HepG2 (cell line): ENCODE measurements at regions not wholly inside any gene's neighbourhood (a gene's known extent, or its start where the extent isn't known, plus 50 kb on each side); places are given as distances from the start of the nearest gene placed in this dataset.
"Not testable (repeated sequence)": the region's sequence is repeated elsewhere in the genome, so short reads cannot be mapped to it uniquely, and the experiment has no call there.

ENCODE experiments used
- ATAC-seq: fragments of 200-7000 bp; cut with Tn5 transposase; 3 replicates; pipeline ENCODE4 v1.9.1; 2020; ENCODE audit warnings: mild to moderate bottlenecking, moderate library complexity
- BruUV-seq: library from RNA; stranded (reverse); fragments of 400-500 nt; replicated peaks from 2 replicates; lab custom pipeline; 2021; lab: Mats Ljungman, UMichigan
- CTCF ChIA-PET: fragments of 300-600 bp; formaldehyde crosslinking; extraction: SDS; loops from one replicate; lab custom pipeline; 2021; ENCODE audit warnings: low total read pairs, inconsistent platforms, low intra/inter-chr PET ratio; lab: Yijun Ruan, JAX
- POLR2A ChIA-PET: fragments of 350-600 bp; sonication (Branson Sonifier 250); formaldehyde crosslinking; loops from one replicate; lab custom pipeline; 2020; ENCODE audit warnings: antibody characterized with exemption, inconsistent platforms; lab: Yijun Ruan, JAX
- DNase-seq: peaks from one replicate; pipeline ENCODE4 v3.0.0-alpha.2; 2015; ENCODE audit warnings: low spot score
- FAIRE-seq: peaks from 3 replicates; lab custom pipeline; 2011; peaks lifted over from hg19 to GRCh38; lab: Jason Lieb, UNC
- H2AFZ ChIP-seq: one replicate; pipeline ENCODE4 v1.6.1; 2011; ENCODE audit warnings: low read length, inconsistent platforms
- H3K27ac ChIP-seq: fragments of 300-600 bp; 3 replicates; pipeline ENCODE4 v1.8.0; 2011; ENCODE audit warnings: mixed run types, mild to moderate bottlenecking, mixed read lengths, low read length, inconsistent platforms; ENCODE audit not compliant: insufficient read depth; ENCODE audit errors: extremely low read length
- H3K27me3 ChIP-seq, 2 experiments: fragments of 200-600 bp in 1 of 2; 2 replicates in 1 of 2; 3 replicates in 1 of 2; pipeline versions ENCODE4 v1.6.0 to v1.8.0; 2011; ENCODE audit warnings: low read length in 2 of 2, mild to moderate bottlenecking in 2 of 2, moderate library complexity in 2 of 2, inconsistent platforms in 1 of 2; ENCODE audit not compliant: insufficient read depth in 2 of 2, control insufficient read depth in 1 of 2
- H3K36me3 ChIP-seq, 2 experiments: fragments of 200-600 bp in 1 of 2; replicated peaks in 1 of 2; 2 replicates in 1 of 2; 3 replicates in 1 of 2; pipeline versions ENCODE4 v1.5.1 to v1.8.0; 2011; ENCODE audit warnings: low read length in 2 of 2, inconsistent platforms in 1 of 2; ENCODE audit not compliant: insufficient read depth in 2 of 2, control insufficient read depth in 1 of 2
- H3K4me1 ChIP-seq: 2 replicates; pipeline ENCODE4 v1.5.1; 2012; ENCODE audit warnings: low read length, inconsistent platforms; ENCODE audit not compliant: insufficient read depth
- H3K4me2 ChIP-seq: 2 replicates; pipeline ENCODE4 v1.6.0; 2011; ENCODE audit warnings: low read depth, low read length, inconsistent platforms
- H3K4me3 ChIP-seq, 3 experiments: fragments of 200-600 bp in 1 of 3; sonication (generic), shearing (Covaris generic) in 1 of 3; replicated peaks in 1 of 3; 2 replicates each; pipeline ENCODE4 v1.5.1; 2011 to 2016; ENCODE audit warnings: low read length in 3 of 3, inconsistent platforms in 2 of 3, low read depth in 2 of 3, mild to moderate bottlenecking in 2 of 3, control low read depth in 1 of 3, mixed read lengths in 1 of 3; ENCODE audit not compliant: insufficient read depth in 1 of 3
- H3K79me2 ChIP-seq: one replicate; pipeline ENCODE4 v1.6.1; 2011; ENCODE audit warnings: low read length, inconsistent platforms; ENCODE audit not compliant: insufficient read depth
- H3K9ac ChIP-seq: 2 replicates; pipeline ENCODE4 v1.6.0; 2011; ENCODE audit warnings: mild to moderate bottlenecking, low read depth, low read length, inconsistent platforms; ENCODE audit not compliant: insufficient read depth
- H3K9me3 ChIP-seq: 2 replicates; pipeline ENCODE4 v1.5.1; 2012; ENCODE audit warnings: mild to moderate bottlenecking, low read length
- H4K20me1 ChIP-seq: 2 replicates; pipeline ENCODE4 v1.6.0; 2011; ENCODE audit warnings: inconsistent platforms, mild to moderate bottlenecking, low read length, moderate library complexity; ENCODE audit not compliant: insufficient read depth
- WGBS: methylation state at CpG from one replicate; pipeline ENCODE4 v1.1.6; 2017; ENCODE audit warnings: low lambda C conversion rate; 5-methylcytosine and 5-hydroxymethylcytosine counted together
- in situ Hi-C: cut with HindIII; loops from 2 replicates; pipeline ENCODE4 v1.10.0; 2017; ENCODE audit warnings: low pct_unique_long_range_greater_than_20kb; ENCODE audit not compliant: extremely low pct_ligation_motif_present
- intact Hi-C: fragments of 100-400 bp; cut with micrococcal nuclease; formaldehyde crosslinking; loops from one replicate; pipeline ENCODE4 v1.10.0; 2022; ENCODE audit not compliant: unreplicated experiment
- TF ChIP-seq, protein P1 (sequence below): sonication (generic); formaldehyde crosslinking; IDR thresholded peaks from 2 replicates; pipeline ENCODE4 v1.4.0; 2020; ENCODE audit warnings: mild to moderate bottlenecking, missing genetic modification reagents

DNA sequence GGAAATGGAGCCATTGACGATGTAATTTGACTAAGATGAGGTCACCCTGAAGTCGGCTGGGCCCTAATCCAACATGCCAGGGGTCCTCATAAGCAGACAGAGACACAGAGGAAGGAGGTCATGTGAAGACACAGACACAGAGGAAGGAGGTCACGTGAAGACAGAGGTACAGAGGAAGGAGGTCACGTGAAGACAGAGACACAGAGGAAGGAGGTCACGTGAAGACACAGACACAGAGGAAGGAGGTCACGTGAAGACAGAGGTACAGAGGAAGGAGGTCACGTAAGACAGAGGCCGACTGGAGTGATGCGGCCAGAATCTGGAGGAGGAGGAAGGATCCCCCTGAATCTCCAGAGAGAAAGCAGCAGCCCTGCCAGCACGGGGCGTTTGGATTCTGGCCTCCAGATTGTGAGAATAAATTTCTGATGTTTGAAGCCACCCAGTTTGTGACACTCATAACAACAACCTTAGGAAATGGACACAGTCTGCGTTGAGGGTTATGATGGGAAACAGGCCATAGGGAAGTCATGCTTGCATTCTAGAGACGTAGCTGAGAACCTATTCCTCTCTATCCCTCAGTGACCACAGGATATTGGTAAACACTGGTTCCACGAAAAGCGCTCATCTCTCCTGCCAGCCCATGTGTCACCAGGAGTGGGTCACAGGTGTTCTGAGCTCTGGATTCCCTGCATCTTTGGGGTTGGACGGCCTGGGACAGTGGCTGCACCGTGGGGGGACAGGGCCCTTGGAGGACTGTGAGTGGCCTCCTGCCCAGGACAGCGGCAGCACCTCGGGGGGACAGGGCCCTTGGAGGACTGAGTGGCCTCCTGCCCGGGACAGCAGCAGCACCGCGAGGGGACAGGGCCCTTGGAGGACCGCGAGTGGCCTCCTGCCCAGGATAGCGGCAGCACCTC, 108.5 kb downstream of the SOX1 start (continued):
- TF ChIP-seq, protein P1, sequence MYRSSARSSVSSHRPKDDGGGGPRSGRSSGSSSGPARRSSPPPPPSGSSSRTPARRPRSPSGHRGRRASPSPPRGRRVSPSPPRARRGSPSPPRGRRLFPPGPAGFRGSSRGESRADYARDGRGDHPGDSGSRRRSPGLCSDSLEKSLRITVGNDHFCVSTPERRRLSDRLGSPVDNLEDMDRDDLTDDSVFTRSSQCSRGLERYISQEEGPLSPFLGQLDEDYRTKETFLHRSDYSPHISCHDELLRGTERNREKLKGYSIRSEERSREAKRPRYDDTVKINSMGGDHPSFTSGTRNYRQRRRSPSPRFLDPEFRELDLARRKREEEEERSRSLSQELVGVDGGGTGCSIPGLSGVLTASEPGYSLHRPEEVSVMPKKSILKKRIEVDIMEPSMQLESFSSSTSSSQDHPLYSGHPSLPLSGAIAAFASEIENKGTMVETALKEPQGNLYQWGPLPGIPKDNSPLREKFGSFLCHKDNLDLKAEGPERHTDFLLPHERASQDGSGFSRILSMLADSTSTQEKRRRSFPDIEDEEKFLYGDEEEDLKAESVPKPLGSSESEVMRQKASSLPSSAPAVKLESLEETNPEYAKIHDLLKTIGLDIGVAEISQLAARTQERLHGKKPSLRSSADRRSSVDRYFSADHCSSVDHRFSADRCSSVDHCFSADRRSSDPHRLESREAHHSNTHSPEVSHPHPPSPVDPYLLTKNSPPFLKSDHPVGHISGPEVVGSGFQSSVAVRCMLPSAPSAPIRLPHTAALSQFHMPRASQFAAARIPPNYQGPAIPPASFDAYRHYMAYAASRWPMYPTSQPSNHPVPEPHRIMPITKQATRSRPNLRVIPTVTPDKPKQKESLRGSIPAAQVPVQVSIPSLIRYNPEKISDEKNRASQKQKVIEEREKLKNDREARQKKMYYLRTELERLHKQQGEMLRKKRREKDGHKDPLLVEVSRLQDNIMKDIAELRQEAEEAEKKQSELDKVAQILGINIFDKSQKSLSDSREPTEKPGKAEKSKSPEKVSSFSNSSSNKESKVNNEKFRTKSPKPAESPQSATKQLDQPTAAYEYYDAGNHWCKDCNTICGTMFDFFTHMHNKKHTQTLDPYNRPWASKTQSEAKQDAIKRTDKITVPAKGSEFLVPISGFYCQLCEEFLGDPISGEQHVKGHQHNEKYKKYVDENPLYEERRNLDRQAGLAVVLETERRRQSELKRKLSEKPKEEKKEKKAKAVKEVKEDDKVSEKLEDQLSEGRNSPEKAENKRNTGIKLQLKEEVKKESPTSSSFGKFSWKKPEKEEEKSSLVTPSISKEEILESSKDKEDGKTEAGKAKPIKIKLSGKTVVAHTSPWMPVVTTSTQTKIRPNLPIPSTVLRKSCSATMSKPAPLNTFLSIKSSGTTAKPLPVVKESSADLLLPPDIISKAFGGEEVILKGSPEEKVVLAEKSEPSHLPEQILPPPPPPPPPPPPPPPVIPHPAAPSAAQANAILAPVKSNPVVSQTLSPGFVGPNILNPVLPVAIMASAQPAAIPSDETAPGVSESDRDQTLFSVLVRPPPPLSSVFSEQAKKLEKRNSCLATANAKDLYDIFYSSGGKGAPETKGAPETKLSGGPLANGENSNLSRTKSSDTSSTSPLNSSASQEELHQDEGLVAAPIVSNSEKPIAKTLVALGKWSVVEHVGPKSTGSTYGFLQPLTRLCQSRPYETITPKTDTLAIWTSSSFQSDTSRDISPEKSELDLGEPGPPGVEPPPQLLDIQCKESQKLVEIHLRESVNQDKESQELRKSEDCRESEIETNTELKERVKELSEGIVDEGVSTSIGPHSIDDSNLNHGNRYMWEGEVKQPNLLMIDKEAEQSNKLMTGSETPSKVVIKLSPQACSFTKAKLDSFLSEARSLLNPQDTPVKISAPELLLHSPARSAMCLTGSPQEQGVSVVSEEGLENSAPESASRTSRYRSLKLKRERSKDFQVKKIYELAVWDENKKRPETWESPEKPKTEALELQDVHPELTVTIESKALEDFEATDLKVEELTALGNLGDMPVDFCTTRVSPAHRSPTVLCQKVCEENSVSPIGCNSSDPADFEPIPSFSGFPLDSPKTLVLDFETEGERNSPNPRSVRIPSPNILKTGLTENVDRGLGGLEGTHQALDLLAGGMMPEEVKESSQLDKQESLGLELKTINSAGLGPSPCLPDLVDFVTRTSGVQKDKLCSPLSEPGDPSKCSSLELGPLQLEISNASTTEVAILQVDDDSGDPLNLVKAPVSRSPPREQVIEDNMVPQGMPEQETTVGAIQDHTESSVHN (CRISPR knock-in tag): no peak

DNA sequence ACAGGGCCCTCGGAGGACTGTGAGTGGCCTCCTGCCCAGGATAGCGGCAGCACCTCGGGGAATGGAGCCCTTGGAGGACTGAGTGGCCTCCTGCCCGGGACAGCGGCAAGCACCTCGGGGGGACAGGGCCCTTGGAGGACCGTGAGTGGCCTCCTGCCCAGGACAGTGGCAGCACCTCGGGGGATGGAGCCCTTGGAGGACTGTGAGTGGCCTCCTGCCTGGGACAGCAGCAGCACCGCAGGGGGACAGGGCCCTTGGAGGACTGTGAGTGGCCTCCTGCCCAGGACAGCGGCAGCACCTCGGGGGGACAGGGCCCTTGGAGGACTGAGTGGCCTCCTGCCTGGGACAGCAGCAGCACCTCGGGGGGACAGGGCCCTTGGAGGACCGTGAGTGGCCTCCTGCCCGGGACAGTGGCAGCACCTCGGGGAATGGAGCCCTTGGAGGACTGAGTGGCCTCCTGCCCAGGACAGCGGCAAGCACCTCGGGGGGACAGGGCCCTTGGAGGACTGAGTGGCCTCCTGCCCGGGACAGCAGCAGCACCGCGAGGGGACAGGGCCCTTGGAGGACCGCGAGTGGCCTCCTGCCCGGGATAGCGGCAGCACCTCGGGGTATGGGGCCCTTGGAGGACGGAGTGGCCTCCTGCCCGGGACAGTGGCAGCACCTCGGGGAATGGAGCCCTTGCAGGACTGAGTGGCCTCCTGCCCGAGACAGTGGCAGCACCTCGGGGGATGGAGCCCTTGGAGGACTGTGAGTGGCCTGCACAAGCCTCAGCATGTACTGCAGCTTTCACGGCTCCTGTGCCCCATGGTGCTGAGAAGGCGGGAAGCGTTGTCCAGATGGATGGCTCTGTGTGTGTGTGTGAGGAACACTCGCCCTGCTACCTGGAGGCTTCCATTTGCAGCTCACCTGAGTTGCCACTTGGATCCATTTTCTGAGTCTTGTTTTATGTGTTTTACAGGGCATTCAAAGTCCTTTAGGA, 109.5 kb downstream of the SOX1 start:
- POLR2A ChIA-PET, H3K4me2 ChIP-seq, H3K27ac ChIP-seq, H3K9ac ChIP-seq, H3K4me1 ChIP-seq, H3K4me3 ChIP-seq, FAIRE-seq, H4K20me1 ChIP-seq, BruUV-seq, H3K9me3 ChIP-seq, H3K36me3 ChIP-seq, DNase-seq, H3K79me2 ChIP-seq, in situ Hi-C loops, ATAC-seq, CTCF ChIA-PET, intact Hi-C loops, H2AFZ ChIP-seq: not testable (repeated sequence)
- 34% methylated on average over 8 of the region's 34 CpGs for WGBS
- peaks cover 4 to 60% of the 10 kb centered on the region in 2 experiments; a peak in 4 of 5 replicates for H3K27me3 ChIP-seq
